Common myeloid progenitor, CD34-positive (primary cell): ENCODE measurements at regions not wholly inside any gene's neighbourhood (a gene's known extent, or its start where the extent isn't known, plus 50 kb on each side); places are given as distances from the start of the nearest gene placed in this dataset.

ENCODE experiments used
- CTCF ChIA-PET: fragments of 350-600 bp; sonication (Branson Sonifier 250); formaldehyde crosslinking; loops from one replicate; lab custom pipeline; 2021; ENCODE audit warnings: antibody characterized with exemption; lab: Charles Lee
- POLR2A ChIA-PET: fragments of 350-600 bp; sonication (Branson Sonifier 250); formaldehyde crosslinking; loops from one replicate; lab custom pipeline; 2021; ENCODE audit warnings: antibody characterized with exemption; lab: Charles Lee
- DNase-seq, 3 donors: peaks; one replicate each; pipeline versions ENCODE4 v3.0.0 to v3.0.0-alpha.2; 2013
- H3K27ac ChIP-seq, 2 experiments: 1 replicate in 1 of 2; 2 replicates in 1 of 2; pipeline ENCODE4 v1.7.0; 2013; ENCODE audit warnings: inconsistent platforms in 2 of 2, low read length in 2 of 2, mild to moderate bottlenecking in 2 of 2, low read depth in 1 of 2, moderate library complexity in 1 of 2; ENCODE audit not compliant: severe bottlenecking in 2 of 2, insufficient read depth in 1 of 2, poor library complexity in 1 of 2
- H3K27me3 ChIP-seq, 5 experiments: replicated peaks in 2 of 5; 1 replicate in 3 of 5; 2 replicates in 2 of 5; pipeline versions ENCODE4 v1.6.1 to v1.7.0; 2013; ENCODE audit warnings: low read length in 4 of 5, mild to moderate bottlenecking in 2 of 5, moderate library complexity in 2 of 5, inconsistent platforms in 1 of 5; ENCODE audit not compliant: insufficient read depth in 5 of 5, control insufficient read depth in 4 of 5
- H3K36me3 ChIP-seq, 4 experiments: 1 replicate in 2 of 4; 2 replicates in 2 of 4; pipeline versions ENCODE4 v1.6.1 to v1.7.0; 2013; ENCODE audit warnings: low read length in 3 of 4, control low read depth in 1 of 4, mild to moderate bottlenecking in 1 of 4; ENCODE audit not compliant: control insufficient read depth in 4 of 4, insufficient read depth in 4 of 4
- H3K4me1 ChIP-seq, 4 experiments: 1 replicate in 3 of 4; 2 replicates in 1 of 4; pipeline versions ENCODE4 v1.6.1 to v1.7.1; 2013; ENCODE audit warnings: low read length in 3 of 4, mild to moderate bottlenecking in 3 of 4, control low read depth in 1 of 4, inconsistent platforms in 1 of 4, moderate library complexity in 1 of 4; ENCODE audit not compliant: control insufficient read depth in 4 of 4, insufficient read depth in 4 of 4; ENCODE audit errors: control extremely low read depth in 1 of 4
- H3K4me3 ChIP-seq, 7 experiments: 1 replicate in 4 of 7; 2 replicates in 3 of 7; pipeline versions ENCODE4 v1.5.1 to v1.7.0; 2013; ENCODE audit warnings: mild to moderate bottlenecking in 7 of 7, low read length in 6 of 7, moderate library complexity in 6 of 7, inconsistent platforms in 2 of 7, low read depth in 2 of 7, control low read depth in 1 of 7; ENCODE audit not compliant: insufficient read depth in 4 of 7, control insufficient read depth in 1 of 7; ENCODE audit errors: extremely low read depth in 1 of 7
- H3K9me3 ChIP-seq, 5 experiments: 1 replicate in 4 of 5; 2 replicates in 1 of 5; pipeline versions ENCODE4 v1.6.1 to v1.7.1; 2013; ENCODE audit warnings: low read length in 4 of 5, mild to moderate bottlenecking in 2 of 5, inconsistent platforms in 1 of 5, low read depth in 1 of 5, moderate library complexity in 1 of 5; ENCODE audit not compliant: control insufficient read depth in 4 of 5, insufficient read depth in 2 of 5; ENCODE audit errors: control extremely low read depth in 1 of 5
- WGBS: methylation state at CpG from one replicate; pipeline ENCODE4 v1.1.5; 2013; ENCODE audit not compliant: insufficient coverage; 5-methylcytosine and 5-hydroxymethylcytosine counted together

- H3K4me3 ChIP-seq = no peak overlapping the region
- peaks cover 0 to 6% (median 0%) of the 10 kb centered on the region in 5 experiments for H3K9me3 ChIP-seq
- ChIA-PET POLR2A (no interaction called here), CTCF (no interaction called here)
- no peaks in the 10 kb centered on the region for H3K4me1 ChIP-seq
- H3K27me3 ChIP-seq = peaks cover 0 to under 1% (median 0%) of the 10 kb centered on the region in 5 experiments
- no peak overlapping the region for H3K27ac ChIP-seq
- no peak for DNase-seq
- WGBS = 100% methylated on average over 7 of the region's 8 CpGs
- H3K36me3 ChIP-seq = no peaks in the 10 kb centered on the region
Observed at GRCh38 chr7:23963461-23964165, 253.6 kb downstream of the STK31 start.

- no peaks in the 10 kb centered on the region for H3K36me3 ChIP-seq
- H3K27ac ChIP-seq = no peak overlapping the region
- WGBS = 96% methylated on average over 7 of the region's 7 CpGs
- no peaks in the 10 kb centered on the region for H3K27me3 ChIP-seq
- peaks cover 0 to 6% (median 0%) of the 10 kb centered on the region in 5 experiments for H3K9me3 ChIP-seq
- H3K4me1 ChIP-seq = no peaks in the 10 kb centered on the region
- no peak overlapping the region for H3K4me3 ChIP-seq
- POLR2A ChIA-PET = no interaction called here
- CTCF ChIA-PET = no interaction called here
- no peak for DNase-seq
Observed at GRCh38 chr7:23964715-23965114, 254.7 kb downstream of the STK31 start.

GRCh38 chr7:23965296-23965695 is 255.3 kb downstream of the STK31 start:
- DNase-seq = no peak
- Histone ChIP-seq H3K4me1 (no peaks in the 10 kb centered on the region), H3K4me3 (no peak overlapping the region), H3K9me3 (peaks cover 0 to 6% (median 0%) of the 10 kb centered on the region in 5 experiments), H3K36me3 (no peaks in the 10 kb centered on the region), H3K27me3 (no peaks in the 10 kb centered on the region), H3K27ac (no peak overlapping the region)
- POLR2A ChIA-PET = no interaction called here
- WGBS = 100% methylated on average over 2 of the region's 5 CpGs
- CTCF ChIA-PET = no interaction called here

GRCh38 chr7:23966941-23967340 is 256.9 kb downstream of the STK31 start:
- H3K4me1 ChIP-seq = no peaks in the 10 kb centered on the region
- POLR2A ChIA-PET = no interaction called here
- CTCF ChIA-PET = interaction anchor here (1.2 kb wide), 1 partner anchor 13 kb away, joined by 3 read pairs; no protein-coding TSS in a partner anchor

GRCh38 chr7:23967949-23968599 is 258.1 kb downstream of the STK31 start:
- Histone ChIP-seq H3K9me3 (peaks cover 0 to 6% (median 0%) of the 10 kb centered on the region in 5 experiments), H3K4me3 (no peak overlapping the region), H3K4me1 (no peaks in the 10 kb centered on the region), H3K27ac (no peak overlapping the region), H3K36me3 (no peaks in the 10 kb centered on the region), H3K27me3 (no peaks in the 10 kb centered on the region)
- ChIA-PET POLR2A (no interaction called here), CTCF (no interaction called here)
- WGBS = 92% methylated on average over 5 of the region's 5 CpGs
- DNase-seq = no peak

More at GRCh38 chr7:23966941-23967340, 256.9 kb downstream of the STK31 start:
- no peaks in the 10 kb centered on the region for H3K36me3 ChIP-seq
- no peak for DNase-seq
- H3K9me3 ChIP-seq = peaks cover 0 to 6% (median 0%) of the 10 kb centered on the region in 5 experiments
- H3K27ac ChIP-seq = no peak overlapping the region
- H3K27me3 ChIP-seq = no peaks in the 10 kb centered on the region
- no peak overlapping the region for H3K4me3 ChIP-seq

- no peaks in the 10 kb centered on the region for H3K36me3 ChIP-seq
- H3K4me1 ChIP-seq = no peaks in the 10 kb centered on the region
- H3K27me3 ChIP-seq = no peaks in the 10 kb centered on the region
- no peak overlapping the region for H3K4me3 ChIP-seq
- ChIA-PET CTCF (no interaction called here), POLR2A (no interaction called here)
- peaks cover 0 to 12% (median 2%) of the 10 kb centered on the region in 5 experiments for H3K9me3 ChIP-seq
- no peak for DNase-seq
- WGBS = 100% methylated on average over 1 of the region's 2 CpGs
- no peak overlapping the region for H3K27ac ChIP-seq
Observed at GRCh38 chr7:23968791-23969190, 258.8 kb downstream of the STK31 start.

- POLR2A ChIA-PET = no interaction called here
- Histone ChIP-seq H3K4me3 (no peak overlapping the region), H3K9me3 (peaks cover 0 to 14% (median 3%) of the 10 kb centered on the region in 5 experiments), H3K27ac (no peak overlapping the region), H3K4me1 (no peaks in the 10 kb centered on the region), H3K27me3 (no peaks in the 10 kb centered on the region), H3K36me3 (no peaks in the 10 kb centered on the region)
- DNase-seq = no peak
- 89% methylated on average over 3 of the region's 3 CpGs for WGBS
- CTCF ChIA-PET = no interaction called here
Observed at GRCh38 chr7:23969443-23969842, 259.4 kb downstream of the STK31 start.
